K562 (cell line): ENCODE measurements at regions not wholly inside any gene's neighbourhood (a gene's known extent, or its start where the extent isn't known, plus 50 kb on each side); places are given as distances from the start of the nearest gene placed in this dataset.
A peak's percentile ranks its signal among the peaks of the same experiment; 100 is the strongest.

Experiments used
- ATAC-seq: fragments of 200-7000 bp; cut with Tn5 transposase; 3 replicates; pipeline ENCODE4 v1.9.1; 2020; ENCODE audit warnings: moderate library complexity
- BruUV-seq: library from RNA; stranded (reverse); fragments of 400-500 nt; replicated peaks from 2 replicates; lab custom pipeline; 2021; lab: Mats Ljungman, UMichigan
- CTCF ChIA-PET: fragments of 300-600 bp; formaldehyde crosslinking; extraction: SDS; loops from one replicate; lab custom pipeline; 2021; ENCODE audit warnings: low intra/inter-chr PET ratio; lab: Yijun Ruan, JAX
- POLR2A ChIA-PET: fragments of 300-600, 350-650 bp; sonication (Branson Sonifier 250); formaldehyde crosslinking; extraction: SDS; loops from one replicate; lab custom pipeline; 2021; ENCODE audit warnings: antibody characterized with exemption, inconsistent platforms; lab: Yijun Ruan, JAX
- DNase-seq, 4 experiments: peaks; one replicate each; pipeline versions ENCODE4 v3.0.0 to v3.0.0-alpha.2; 2011 to 2018; ENCODE audit warnings: low spot score in 3 of 4, mixed read lengths in 3 of 4; ENCODE audit errors: extremely low read depth in 1 of 4
- FAIRE-seq: peaks from 2 replicates; lab custom pipeline; 2011; peaks lifted over from hg19 to GRCh38; lab: Jason Lieb, UNC
- H2AFZ ChIP-seq: 2 replicates; pipeline ENCODE4 v1.6.0; 2011; ENCODE audit warnings: low read depth, low read length, control low read depth, inconsistent platforms
- H3K27ac ChIP-seq: fragments of 200-600 bp; 3 replicates; pipeline ENCODE4 v1.8.0; 2011; ENCODE audit warnings: low read depth, mild to moderate bottlenecking, control low read depth, inconsistent platforms, low read length, moderate library complexity, mixed read lengths; ENCODE audit errors: extremely low read depth
- H3K27me3 ChIP-seq, 2 experiments: fragments of 300-600 bp in 1 of 2; 2 replicates in 1 of 2; 3 replicates in 1 of 2; pipeline versions ENCODE4 v1.6.0 to v1.8.0; 2011; ENCODE audit warnings: inconsistent platforms in 2 of 2, low read length in 2 of 2, mild to moderate bottlenecking in 1 of 2, mixed read lengths in 1 of 2, moderate library complexity in 1 of 2; ENCODE audit not compliant: control insufficient read depth in 2 of 2, insufficient read depth in 2 of 2
- H3K36me3 ChIP-seq: fragments of 300-600 bp; 3 replicates; pipeline ENCODE4 v1.8.0; 2011; ENCODE audit warnings: mild to moderate bottlenecking, low read length, inconsistent platforms; ENCODE audit not compliant: control insufficient read depth, insufficient read depth
- H3K4me1 ChIP-seq, 2 experiments: fragments of 200-600 bp in 1 of 2; replicated peaks in 1 of 2; 2 replicates in 1 of 2; 3 replicates in 1 of 2; pipeline versions ENCODE4 v1.5.1 to v1.8.0; 2011; ENCODE audit warnings: inconsistent platforms in 2 of 2, low read length in 2 of 2, mild to moderate bottlenecking in 1 of 2, mixed read lengths in 1 of 2, moderate library complexity in 1 of 2; ENCODE audit not compliant: control insufficient read depth in 2 of 2, insufficient read depth in 2 of 2
- H3K4me2 ChIP-seq: 2 replicates; pipeline ENCODE4 v1.6.1; 2011; ENCODE audit warnings: low read length, control low read depth, inconsistent platforms, mixed read lengths; ENCODE audit not compliant: insufficient read depth
- H3K4me3 ChIP-seq: fragments of 200-600 bp; sonication (generic), shearing (Covaris generic); 2 replicates; pipeline ENCODE4 v1.5.1; 2016; ENCODE audit warnings: control low read depth, inconsistent platforms
- H3K79me2 ChIP-seq: fragments of 200-600 bp; 3 replicates; pipeline ENCODE4 v1.8.0; 2011; ENCODE audit warnings: low read length, inconsistent platforms; ENCODE audit not compliant: control insufficient read depth, insufficient read depth
- H3K9ac ChIP-seq, 2 experiments: 2 replicates each; pipeline versions ENCODE4 v1.6.0 to v1.6.1; 2011; ENCODE audit warnings: low read depth in 2 of 2, low read length in 2 of 2, control low read depth in 1 of 2, inconsistent platforms in 1 of 2, mild to moderate bottlenecking in 1 of 2, mixed read lengths in 1 of 2; ENCODE audit not compliant: insufficient read depth in 1 of 2
- H3K9me1 ChIP-seq: one replicate; pipeline ENCODE4 v1.6.0; 2011; ENCODE audit warnings: inconsistent platforms, mild to moderate bottlenecking, low read length, moderate library complexity; ENCODE audit not compliant: control insufficient read depth, insufficient read depth
- H3K9me3 ChIP-seq: replicated peaks from 2 replicates; pipeline ENCODE4 v1.5.1; 2011; ENCODE audit warnings: low read depth, low read length, inconsistent platforms; ENCODE audit not compliant: control insufficient read depth, insufficient read depth
- H4K20me1 ChIP-seq: replicated peaks from 2 replicates; pipeline ENCODE4 v1.6.1; 2011; ENCODE audit warnings: low read length, inconsistent platforms, mixed read lengths; ENCODE audit not compliant: control insufficient read depth, insufficient read depth
- KAT7 ChIP-seq: sonication (generic); formaldehyde crosslinking; IDR thresholded peaks from 2 replicates; pipeline ENCODE4 v1.8.0; 2022; ENCODE audit warnings: missing genetic modification reagents, mild to moderate bottlenecking, borderline replicate concordance
- MAFF ChIP-seq: IDR thresholded peaks from 2 replicates; pipeline ENCODE4 v1.6.1; 2012; ENCODE audit warnings: low read length, improper control_type of control experiment
- MAFK ChIP-seq: IDR thresholded peaks from 2 replicates; pipeline ENCODE4 v1.6.1; 2011; ENCODE audit warnings: low read length, improper control_type of control experiment
- ZNF316 ChIP-seq: fragments of 450-650 bp; IDR thresholded peaks from 2 replicates; pipeline ENCODE4 v1.6.1; 2016
- ZNF76 ChIP-seq: fragments of 250-450 bp; sonication (Bioruptor Pico); IDR thresholded peaks from 2 replicates; pipeline ENCODE4 v1.4.0; 2020; ENCODE audit warnings: mild to moderate bottlenecking, moderate library complexity, borderline replicate concordance
- WGBS: fragments of 100-300 bp; shearing (Covaris generic); methylation state at CpG from one replicate; pipeline ENCODE4 v1.1.6; 2016; ENCODE audit warnings: low coverage, mixed read lengths; ENCODE audit not compliant: insufficient coverage; ENCODE audit errors: missing lambda C conversion rate; 5-methylcytosine and 5-hydroxymethylcytosine counted together
- in situ Hi-C: fragments of 300-500 bp; cut with MboI; formaldehyde crosslinking; loops from 4 replicates; pipeline ENCODE4 v1.15.0; 2018; ENCODE audit warnings: inconsistent platforms, mixed read lengths
- intact Hi-C: fragments of 100-400 bp; cut with micrococcal nuclease; formaldehyde crosslinking; loops from 2 replicates; pipeline ENCODE4 v1.14.2; 2022
- TF ChIP-seq, protein P1 (sequence below): fragments of 450-650 bp; formaldehyde crosslinking; IDR thresholded peaks from 2 replicates; pipeline ENCODE4 v1.4.0; 2022; ENCODE audit warnings: mild to moderate bottlenecking, moderate library complexity
- TF ChIP-seq, protein P2 (sequence below): fragments of 250-450 bp; sonication (Bioruptor Pico); IDR thresholded peaks from 2 replicates; pipeline ENCODE4 v1.4.0; 2020

DNA sequence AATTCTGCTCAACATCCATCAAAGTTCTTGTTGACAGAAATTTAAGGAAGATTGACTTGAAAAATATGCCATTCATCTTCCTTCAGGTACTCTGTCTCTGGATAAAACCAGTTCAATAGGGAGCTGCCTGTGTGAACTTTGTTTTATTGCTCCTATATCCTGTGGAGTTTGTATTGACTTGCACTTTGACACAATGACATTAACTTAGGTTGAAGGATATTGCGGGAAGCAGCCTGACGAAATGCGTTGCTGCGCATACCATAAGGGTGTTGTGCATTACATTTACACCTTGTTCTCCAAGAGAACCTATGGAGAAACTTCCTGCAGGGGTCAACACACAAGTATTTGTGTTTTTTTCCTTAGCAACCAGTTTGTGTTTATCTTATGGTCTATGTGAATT lies 185.4 kb upstream of the GRIK2 start (continued):
- TF ChIP-seq, protein P1, sequence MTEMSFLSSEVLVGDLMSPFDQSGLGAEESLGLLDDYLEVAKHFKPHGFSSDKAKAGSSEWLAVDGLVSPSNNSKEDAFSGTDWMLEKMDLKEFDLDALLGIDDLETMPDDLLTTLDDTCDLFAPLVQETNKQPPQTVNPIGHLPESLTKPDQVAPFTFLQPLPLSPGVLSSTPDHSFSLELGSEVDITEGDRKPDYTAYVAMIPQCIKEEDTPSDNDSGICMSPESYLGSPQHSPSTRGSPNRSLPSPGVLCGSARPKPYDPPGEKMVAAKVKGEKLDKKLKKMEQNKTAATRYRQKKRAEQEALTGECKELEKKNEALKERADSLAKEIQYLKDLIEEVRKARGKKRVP (CRISPR knock-in tag), result no peak
- TF ChIP-seq ZNF76 (CRISPR knock-in tag), result no peak
- no peak for TF ChIP-seq KAT7 (CRISPR knock-in tag)
- TF ChIP-seq, all 486 proteins: peak for 0

DNA sequence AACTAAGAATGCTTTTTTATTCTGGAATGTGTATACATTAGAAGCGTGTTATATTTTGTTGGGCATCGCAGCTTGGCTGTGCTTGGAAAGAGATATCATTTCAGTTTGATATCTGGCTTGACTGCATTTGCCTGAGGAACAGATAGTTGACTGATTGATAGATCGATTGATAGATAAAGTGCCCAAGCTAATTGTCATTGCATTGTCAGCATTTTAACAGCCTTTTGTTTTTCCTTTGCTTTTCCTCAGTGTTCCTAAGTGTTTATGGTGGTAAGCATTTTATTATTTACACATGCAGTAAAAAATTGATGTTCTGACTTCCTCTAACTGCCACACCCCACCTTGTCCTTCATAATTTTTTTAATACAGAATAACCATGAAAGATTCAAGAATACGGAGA lies 180.9 kb upstream of the GRIK2 start:
- Histone ChIP-seq H3K27me3 (no peaks in the 10 kb centered on the region), H3K36me3 (no peaks in the 10 kb centered on the region), H3K4me2 (no peak overlapping the region), H3K79me2 (no peaks in the 10 kb centered on the region), H3K27ac (no peak overlapping the region), H4K20me1 (no peaks in the 10 kb centered on the region), H3K9ac (no peak overlapping the region), H3K4me1 (no peaks in the 10 kb centered on the region), H3K4me3 (no peak overlapping the region), H3K9me1 (no peaks in the 10 kb centered on the region), H3K9me3 (0 out of 2 replicates have a peak, but pooled peaks cover 2% of the 10 kb centered on the region), H2AFZ (no peak overlapping the region)
- POLR2A ChIA-PET, result no interaction called here
- DNase-seq (no peak), FAIRE-seq (no peak), ATAC-seq (no peak)
- intact Hi-C loops (no loop called here), in situ Hi-C loops (no loop called here)
- BruUV-seq, result no TSS peak
- TF ChIP-seq, protein P2, sequence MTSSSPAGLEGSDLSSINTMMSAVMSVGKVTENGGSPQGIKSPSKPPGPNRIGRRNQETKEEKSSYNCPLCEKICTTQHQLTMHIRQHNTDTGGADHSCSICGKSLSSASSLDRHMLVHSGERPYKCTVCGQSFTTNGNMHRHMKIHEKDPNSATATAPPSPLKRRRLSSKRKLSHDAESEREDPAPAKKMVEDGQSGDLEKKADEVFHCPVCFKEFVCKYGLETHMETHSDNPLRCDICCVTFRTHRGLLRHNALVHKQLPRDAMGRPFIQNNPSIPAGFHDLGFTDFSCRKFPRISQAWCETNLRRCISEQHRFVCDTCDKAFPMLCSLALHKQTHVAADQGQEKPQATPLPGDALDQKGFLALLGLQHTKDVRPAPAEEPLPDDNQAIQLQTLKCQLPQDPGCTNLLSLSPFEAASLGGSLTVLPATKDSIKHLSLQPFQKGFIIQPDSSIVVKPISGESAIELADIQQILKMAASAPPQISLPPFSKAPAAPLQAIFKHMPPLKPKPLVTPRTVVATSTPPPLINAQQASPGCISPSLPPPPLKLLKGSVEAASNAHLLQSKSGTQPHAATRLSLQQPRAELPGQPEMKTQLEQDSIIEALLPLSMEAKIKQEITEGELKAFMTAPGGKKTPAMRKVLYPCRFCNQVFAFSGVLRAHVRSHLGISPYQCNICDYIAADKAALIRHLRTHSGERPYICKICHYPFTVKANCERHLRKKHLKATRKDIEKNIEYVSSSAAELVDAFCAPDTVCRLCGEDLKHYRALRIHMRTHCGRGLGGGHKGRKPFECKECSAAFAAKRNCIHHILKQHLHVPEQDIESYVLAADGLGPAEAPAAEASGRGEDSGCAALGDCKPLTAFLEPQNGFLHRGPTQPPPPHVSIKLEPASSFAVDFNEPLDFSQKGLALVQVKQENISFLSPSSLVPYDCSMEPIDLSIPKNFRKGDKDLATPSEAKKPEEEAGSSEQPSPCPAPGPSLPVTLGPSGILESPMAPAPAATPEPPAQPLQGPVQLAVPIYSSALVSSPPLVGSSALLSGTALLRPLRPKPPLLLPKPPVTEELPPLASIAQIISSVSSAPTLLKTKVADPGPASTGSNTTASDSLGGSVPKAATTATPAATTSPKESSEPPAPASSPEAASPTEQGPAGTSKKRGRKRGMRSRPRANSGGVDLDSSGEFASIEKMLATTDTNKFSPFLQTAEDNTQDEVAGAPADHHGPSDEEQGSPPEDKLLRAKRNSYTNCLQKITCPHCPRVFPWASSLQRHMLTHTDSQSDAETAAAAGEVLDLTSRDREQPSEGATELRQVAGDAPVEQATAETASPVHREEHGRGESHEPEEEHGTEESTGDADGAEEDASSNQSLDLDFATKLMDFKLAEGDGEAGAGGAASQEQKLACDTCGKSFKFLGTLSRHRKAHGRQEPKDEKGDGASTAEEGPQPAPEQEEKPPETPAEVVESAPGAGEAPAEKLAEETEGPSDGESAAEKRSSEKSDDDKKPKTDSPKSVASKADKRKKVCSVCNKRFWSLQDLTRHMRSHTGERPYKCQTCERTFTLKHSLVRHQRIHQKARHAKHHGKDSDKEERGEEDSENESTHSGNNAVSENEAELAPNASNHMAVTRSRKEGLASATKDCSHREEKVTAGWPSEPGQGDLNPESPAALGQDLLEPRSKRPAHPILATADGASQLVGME, result no peak
- TF ChIP-seq MAFK (peak; percentile 11; the same call in 1 of the 2 replicates), MAFF (peak; percentile 29; the same call in 1 of the 2 replicates), ZNF316 (peak; percentile 44; the same call in 1 of the 2 replicates)
- WGBS, result 2% methylated on average over 4 of the region's 4 CpGs
- CTCF ChIA-PET, result no interaction called here
